ENCODE measurements at regions not wholly inside any gene's neighbourhood (a gene's known extent, or its start where the extent isn't known, plus 50 kb on each side); places are given as distances from the start of the nearest gene placed in this dataset.

- ATAC-seq (no peak), DNase-seq (ENCODE audit: low read depth, low spot score) (no peak)
- no peaks in the 10 kb centered on the region for H3K27me3 ChIP-seq (ENCODE audit: control insufficient read depth, insufficient read depth, low read length)
- H3K4me1 ChIP-seq (ENCODE audit: control insufficient read depth, insufficient read depth, low read length) = no peaks in the 10 kb centered on the region
- ChIA-PET CTCF (no interaction called here), POLR2A (no interaction called here)
- no TSS peak for BruUV-seq (replicated peaks)
- intact Hi-C loops (cut with micrococcal nuclease; ENCODE audit: unreplicated experiment) (no loop called here), in situ Hi-C loops (cut with HindIII; ENCODE audit: low pct_unique_long_range_greater_than_20kb, low sequenced_read_pairs) (no loop called here)
- H3K9me3 ChIP-seq (ENCODE audit: control insufficient read depth, insufficient read depth, low read depth, low read length) = no peaks in the 10 kb centered on the region
- TF ChIP-seq SIN3A (IDR thresholded peaks at IDR 0.05; ENCODE audit: borderline replicate concordance, insufficient read depth, low read depth, low read length) (no peak), CTCF (IDR thresholded peaks at IDR 0.05) (no peak), POLR2AphosphoS5 (IDR thresholded peaks at IDR 0.05; ENCODE audit: low read depth, low read length) (no peak), TCF7L2 (IDR thresholded peaks at IDR 0.05; ENCODE audit: low read depth, low read length) (no peak), REST (IDR thresholded peaks at IDR 0.05; ENCODE audit: insufficient read depth in 1 of 2, low read depth in 2 of 2, low read length in 1 of 2) (no peak)
- no peaks in the 10 kb centered on the region for H3K36me3 ChIP-seq (ENCODE audit: control insufficient read depth, insufficient read depth, low read length)
- H3K27ac ChIP-seq (ENCODE audit: low read length) = no peak overlapping the region
- no peak overlapping the region for H3K4me3 ChIP-seq (ENCODE audit: low read depth in 2 of 2, low read length in 2 of 2)
Measured at GRCh38 chr7:63113713-63114285, 884.9 kb upstream of the ZNF722 start.

GRCh38 chr7:63114371-63114985, 884.2 kb upstream of the ZNF722 start:
- no peak overlapping the region for H3K4me3 ChIP-seq (ENCODE audit: low read depth in 2 of 2, low read length in 2 of 2)
- H3K9me3 ChIP-seq (ENCODE audit: control insufficient read depth, insufficient read depth, low read depth, low read length) = no peaks in the 10 kb centered on the region
- H3K4me1 ChIP-seq (ENCODE audit: control insufficient read depth, insufficient read depth, low read length) = no peaks in the 10 kb centered on the region
- in situ Hi-C loops (cut with HindIII; ENCODE audit: low pct_unique_long_range_greater_than_20kb, low sequenced_read_pairs) (no loop called here), intact Hi-C loops (cut with micrococcal nuclease; ENCODE audit: unreplicated experiment) (no loop called here)
- TF ChIP-seq TCF7L2 (IDR thresholded peaks at IDR 0.05; ENCODE audit: low read depth, low read length) = no peak
- TF ChIP-seq CTCF (IDR thresholded peaks at IDR 0.05) = no peak
- TF ChIP-seq SIN3A (IDR thresholded peaks at IDR 0.05; ENCODE audit: borderline replicate concordance, insufficient read depth, low read depth, low read length) = no peak
- TF ChIP-seq POLR2AphosphoS5 (IDR thresholded peaks at IDR 0.05; ENCODE audit: low read depth, low read length) = no peak
- no peak for TF ChIP-seq REST (IDR thresholded peaks at IDR 0.05; ENCODE audit: insufficient read depth in 1 of 2, low read depth in 2 of 2, low read length in 1 of 2)
- POLR2A ChIA-PET = no interaction called here
- H3K36me3 ChIP-seq (ENCODE audit: control insufficient read depth, insufficient read depth, low read length) = no peaks in the 10 kb centered on the region
- H3K27ac ChIP-seq (ENCODE audit: low read length) = no peak overlapping the region
- no peaks in the 10 kb centered on the region for H3K27me3 ChIP-seq (ENCODE audit: control insufficient read depth, insufficient read depth, low read length)
- DNase-seq (ENCODE audit: low read depth, low spot score) = no peak
- CTCF ChIA-PET = no interaction called here
- no peak for ATAC-seq
- BruUV-seq (replicated peaks) = no TSS peak
